ENCODE measurements at regions not wholly inside any gene's neighbourhood (a gene's known extent, or its start where the extent isn't known, plus 50 kb on each side); places are given as distances from the start of the nearest gene placed in this dataset.
A peak's percentile ranks its signal among the peaks of the same experiment; 100 is the strongest.

DNA sequence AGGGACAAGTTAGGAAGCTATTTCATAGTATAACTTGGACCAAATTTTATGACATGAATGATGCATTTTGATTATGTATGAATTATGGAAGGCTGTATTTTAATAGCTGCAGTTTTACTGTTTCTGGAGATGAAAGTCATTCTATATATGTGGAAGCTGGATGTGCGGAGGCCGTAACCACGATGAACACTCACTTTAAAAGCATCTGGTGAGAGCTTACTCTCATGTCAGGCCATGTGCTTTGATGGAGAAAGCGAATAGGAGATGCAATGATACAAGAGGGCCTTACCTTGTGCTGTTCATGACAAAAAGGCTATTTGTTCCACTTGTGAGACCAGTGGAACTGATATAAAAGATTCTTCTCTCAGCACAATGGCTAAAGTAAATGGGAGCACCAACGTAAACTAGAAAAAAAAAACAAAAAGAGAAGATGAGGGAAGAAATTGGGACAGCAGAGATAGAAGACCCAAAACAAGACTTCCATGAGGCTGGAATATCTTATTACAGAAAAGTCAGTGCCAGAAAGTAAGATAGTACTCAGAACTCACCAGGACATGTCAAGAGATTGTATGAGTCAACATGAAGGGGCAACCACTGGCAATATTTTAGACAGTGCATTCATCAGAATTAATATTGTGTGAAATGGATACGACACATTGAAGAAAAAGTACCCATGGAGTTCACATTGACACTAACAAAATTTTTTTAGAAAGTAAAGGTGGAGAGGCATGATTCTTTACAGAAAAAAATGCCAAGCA, 63.3 kb upstream of the GAB1 start:
- DNase-seq = no peak

GRCh38 chr4:143280861-143281260, 55.8 kb upstream of the GAB1 start:
- no peak for DNase-seq

DNA sequence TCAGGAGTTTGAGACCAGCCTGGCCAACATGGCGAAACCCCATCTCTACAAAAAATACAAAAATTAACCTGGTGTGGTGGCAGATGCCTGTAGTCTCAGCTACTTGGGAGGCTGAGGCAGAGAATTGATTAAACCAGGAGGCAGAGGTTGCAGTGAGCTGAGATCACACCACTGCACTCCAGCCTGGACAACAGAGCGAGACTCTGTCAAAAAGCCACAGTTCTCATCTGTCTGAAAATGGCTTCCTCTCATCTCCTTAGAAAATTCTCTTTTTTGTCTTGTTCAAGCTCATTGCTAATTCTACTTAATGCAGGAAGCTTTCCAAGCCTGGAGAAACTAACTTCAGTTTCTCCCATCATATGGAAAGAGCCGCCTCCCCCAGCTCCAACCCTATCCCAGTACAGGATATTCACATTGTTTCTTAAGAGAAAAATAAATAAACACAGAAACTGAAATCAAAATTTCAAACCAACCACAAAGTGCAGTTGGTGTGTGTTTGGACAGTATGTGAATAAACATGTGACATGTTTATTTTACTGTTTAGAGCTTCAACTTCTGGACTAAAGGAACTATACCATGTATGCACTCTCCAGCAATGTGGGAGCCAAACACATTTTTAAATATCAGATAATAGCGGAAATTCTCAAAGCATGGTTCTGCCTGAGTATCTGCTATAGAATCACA, 55.0 kb upstream of the GAB1 start:
- DNase-seq = peak; percentile 48

- peak; percentile 85 for DNase-seq
Measured at GRCh38 chr4:143282211-143282707, 54.4 kb upstream of the GAB1 start.

- no peak for DNase-seq
Measured at GRCh38 chr4:143285696-143286437, 50.8 kb upstream of the GAB1 start.

DNA sequence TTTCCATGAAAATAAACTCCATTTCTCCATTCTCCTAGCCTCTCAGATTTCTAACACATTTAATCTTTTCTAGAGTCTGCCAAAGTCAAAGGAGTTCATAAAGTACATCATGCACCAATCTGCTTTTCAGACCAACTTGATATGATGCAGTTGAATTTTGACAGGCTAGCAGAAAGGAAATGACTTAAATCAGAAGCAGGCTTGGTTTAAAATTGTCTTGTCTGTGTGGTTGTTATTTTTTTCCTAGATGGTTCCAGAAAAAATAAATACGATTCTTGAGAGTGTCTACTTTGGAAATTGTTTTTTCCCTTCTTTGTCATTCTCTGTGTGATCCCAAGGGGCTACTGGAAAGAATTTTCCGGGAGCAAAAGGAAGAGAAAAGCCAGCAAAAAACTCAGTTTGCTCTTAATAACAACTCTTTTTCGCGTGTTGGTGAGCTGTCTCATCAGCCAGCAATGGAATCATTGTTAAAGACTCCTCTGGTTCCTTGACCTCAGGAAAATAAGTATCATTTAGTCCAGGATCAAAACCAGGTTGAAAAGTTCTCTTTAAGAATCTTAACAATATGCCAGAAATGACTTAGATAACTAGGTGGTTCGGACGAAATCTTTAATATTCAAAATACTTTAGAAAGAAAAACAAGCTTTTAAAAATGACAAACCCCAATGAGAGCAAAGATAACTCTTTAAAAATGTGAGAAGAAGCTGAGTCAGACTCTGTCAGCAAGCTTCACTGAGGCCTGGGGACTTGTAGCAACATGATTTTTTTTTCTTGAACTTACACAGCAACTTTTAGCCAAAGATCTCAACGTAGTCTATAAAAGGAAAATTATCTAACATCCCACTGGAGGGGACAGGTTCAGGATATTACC, 49.7 kb upstream of the GAB1 start:
- DNase-seq = peak; percentile 72

Data from skin of body (tissue), 1 donor.